ENCODE measurements at regions not wholly inside any gene's neighbourhood (a gene's known extent, or its start where the extent isn't known, plus 50 kb on each side); places are given as distances from the start of the nearest gene placed in this dataset.
"Not testable (repeated sequence)": the region's sequence is repeated elsewhere in the genome, so short reads cannot be mapped to it uniquely, and the experiment has no call there.

DNA sequence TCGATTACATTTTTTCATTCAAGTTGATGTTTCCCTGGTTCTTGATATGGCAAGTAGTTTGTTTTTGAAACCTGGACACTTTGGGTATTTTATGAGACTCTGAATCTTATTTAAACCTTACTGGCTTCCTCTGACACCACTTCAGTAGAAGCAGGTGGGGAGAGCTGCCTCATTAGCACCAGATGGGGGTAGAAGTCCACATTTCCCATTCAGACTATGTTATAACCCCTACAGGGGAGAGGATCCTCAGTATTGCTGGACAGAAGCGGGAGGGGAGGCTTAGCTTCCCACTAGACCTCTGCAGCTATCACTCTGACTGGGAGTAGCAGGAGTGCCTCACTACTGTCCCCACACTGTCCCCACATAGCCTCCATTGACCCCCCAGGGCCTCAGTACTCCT, 145.3 kb upstream of the SLC35G4 start:
- no peak for DNase-seq (ENCODE audit: low read depth, low spot score)

- DNase-seq (ENCODE audit: low read depth, low spot score) = no peak
Measured at GRCh38 chr18:11458447-11458846, 150.9 kb upstream of the SLC35G4 start.

DNA sequence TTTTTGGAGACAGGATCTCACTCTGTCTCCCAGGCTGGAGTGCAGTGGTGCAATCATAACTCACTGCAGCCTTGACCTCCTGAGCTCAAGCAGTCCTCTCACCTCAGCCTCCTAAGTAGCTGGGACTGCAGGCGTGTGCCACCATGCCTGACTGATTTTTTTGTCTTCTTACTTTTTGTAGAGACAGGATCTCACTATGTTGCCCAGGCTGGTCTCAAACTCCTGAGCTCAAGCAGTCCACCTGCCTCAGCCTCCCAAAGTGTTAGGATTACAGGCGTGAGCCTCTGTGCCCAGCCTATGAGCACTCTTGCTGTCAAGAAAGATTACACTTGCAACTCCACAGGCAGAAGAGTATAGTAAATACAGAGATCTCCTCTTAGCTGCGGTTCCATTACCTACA, 151.5 kb upstream of the SLC35G4 start:
- not testable (repeated sequence) for DNase-seq (ENCODE audit: low read depth, low spot score)

DNA sequence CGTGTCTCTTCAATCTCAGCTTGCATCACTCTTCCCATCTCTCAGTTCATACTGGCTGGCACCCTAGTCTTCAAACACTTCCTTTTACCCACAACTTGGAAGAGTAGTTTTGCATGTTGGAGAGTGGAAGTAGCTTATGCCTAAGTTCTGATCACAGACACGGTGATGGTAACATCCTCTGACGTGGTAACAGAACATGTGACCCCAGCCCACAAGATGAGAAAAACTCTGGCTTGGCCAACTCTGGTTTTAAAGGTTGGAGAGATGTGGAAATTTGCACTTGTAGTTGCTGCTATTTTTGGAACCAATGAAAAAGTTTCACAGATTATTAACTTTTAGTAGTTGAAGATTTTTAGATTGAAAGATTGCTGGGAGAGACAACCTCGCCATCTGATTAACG, 155.4 kb upstream of the SLC35G4 start:
- DNase-seq (ENCODE audit: low read depth, low spot score) = no peak

- DNase-seq (ENCODE audit: low read depth, low spot score) = not testable (repeated sequence)
Measured at GRCh38 chr18:11444169-11444568, 165.2 kb upstream of the SLC35G4 start.

GRCh38 chr18:11437046-11437445, 172.3 kb upstream of the SLC35G4 start:
- DNase-seq (ENCODE audit: low read depth, low spot score) = no peak

GRCh38 chr18:11432360-11432811, 177.0 kb upstream of the SLC35G4 start:
- no peak for DNase-seq (ENCODE audit: low read depth, low spot score)

GRCh38 chr18:11429876-11430275, 179.5 kb upstream of the SLC35G4 start:
- no peak for DNase-seq (ENCODE audit: low read depth, low spot score)

DNA sequence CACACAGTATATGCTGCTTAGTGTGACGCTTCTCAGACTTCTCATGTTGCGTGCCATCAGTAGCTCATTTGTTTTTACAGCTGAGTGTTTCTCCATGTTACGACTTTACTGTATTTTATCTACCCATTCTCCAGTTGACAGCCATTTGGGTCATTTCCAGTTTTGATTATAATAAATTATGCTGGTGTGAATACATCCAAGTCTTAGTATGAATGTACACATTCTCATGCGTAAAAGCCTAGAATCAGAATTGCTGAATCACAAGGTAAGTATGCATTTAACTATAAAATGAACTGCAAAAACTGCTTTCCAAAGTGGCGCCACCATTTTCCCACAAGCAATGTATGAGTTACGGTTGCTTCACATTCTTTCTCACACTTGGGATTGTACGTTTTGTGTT, 184.2 kb upstream of the SLC35G4 start:
- no peak for DNase-seq (ENCODE audit: low read depth, low spot score)

- DNase-seq (ENCODE audit: low read depth, low spot score) = peak; percentile 19
Measured at GRCh38 chr18:11419338-11419737, 190.1 kb upstream of the SLC35G4 start.

DNA sequence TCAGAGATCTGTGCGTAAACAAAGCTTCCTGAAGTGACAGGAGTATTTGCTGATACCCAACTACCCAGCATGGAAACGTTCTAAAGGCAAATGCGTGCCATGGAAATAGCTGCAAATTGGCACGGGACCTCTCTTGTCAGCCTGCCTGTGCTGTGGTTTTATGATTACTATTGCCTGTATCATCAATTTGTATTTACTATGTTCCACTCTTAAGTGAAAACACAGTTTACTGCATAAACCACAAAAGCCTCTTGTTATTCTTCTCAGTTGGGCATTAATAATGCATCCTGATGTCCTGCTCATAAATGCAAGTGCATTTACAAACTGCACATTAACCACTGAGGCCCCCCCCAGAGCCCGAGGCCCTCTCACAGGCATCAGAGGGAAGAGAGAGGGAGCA, 196.6 kb upstream of the SLC35G4 start:
- no peak for DNase-seq (ENCODE audit: low read depth, low spot score)

DNA sequence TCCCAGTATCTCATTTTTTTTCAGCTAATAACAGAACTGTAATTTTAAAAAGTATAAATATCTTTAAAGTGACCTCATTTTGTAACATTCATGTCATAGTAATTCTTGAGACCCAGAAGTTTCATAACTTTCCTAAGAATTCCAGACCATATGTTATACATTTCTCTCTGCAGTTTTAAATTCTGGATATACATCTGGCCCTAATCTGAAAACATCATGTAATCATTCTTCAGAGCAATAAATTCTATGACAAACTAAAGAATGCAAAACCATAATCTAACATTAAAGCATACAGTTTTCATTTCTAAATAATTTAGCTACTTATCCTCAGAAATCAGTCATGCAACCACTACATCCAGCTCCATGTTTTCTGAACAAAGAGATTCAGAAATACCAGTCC, 198.3 kb upstream of the SLC35G4 start:
- DNase-seq (ENCODE audit: low read depth, low spot score) = no peak

DNA sequence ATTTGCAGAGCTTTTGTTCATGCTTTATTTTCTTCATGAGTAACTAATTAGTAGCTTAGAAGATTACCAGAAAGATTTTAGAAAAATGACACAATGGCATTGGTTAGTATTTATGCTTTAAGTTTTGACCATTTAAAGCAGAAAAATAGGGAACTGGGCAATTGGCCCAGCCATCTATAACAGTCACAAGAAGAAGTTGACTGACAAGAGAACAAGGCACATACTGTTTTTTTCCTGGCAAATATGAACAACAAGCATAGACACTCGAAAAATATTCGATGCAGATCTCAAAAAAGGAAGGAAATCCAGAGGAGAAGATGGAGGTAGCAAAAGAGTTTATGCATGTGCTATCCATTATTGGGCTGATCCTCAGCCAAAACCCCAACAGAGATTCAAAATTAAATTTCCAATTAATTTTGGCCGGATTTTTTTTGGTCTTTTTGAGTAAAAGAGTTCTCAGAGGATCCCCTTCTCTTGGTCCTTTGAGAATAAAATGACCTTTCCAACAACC, 200.8 kb upstream of the SLC35G4 start:
- DNase-seq (ENCODE audit: low read depth, low spot score) = no peak

- no peak for DNase-seq (ENCODE audit: low read depth, low spot score)
Measured at GRCh38 chr18:11407940-11408339, 201.5 kb upstream of the SLC35G4 start.

DNA sequence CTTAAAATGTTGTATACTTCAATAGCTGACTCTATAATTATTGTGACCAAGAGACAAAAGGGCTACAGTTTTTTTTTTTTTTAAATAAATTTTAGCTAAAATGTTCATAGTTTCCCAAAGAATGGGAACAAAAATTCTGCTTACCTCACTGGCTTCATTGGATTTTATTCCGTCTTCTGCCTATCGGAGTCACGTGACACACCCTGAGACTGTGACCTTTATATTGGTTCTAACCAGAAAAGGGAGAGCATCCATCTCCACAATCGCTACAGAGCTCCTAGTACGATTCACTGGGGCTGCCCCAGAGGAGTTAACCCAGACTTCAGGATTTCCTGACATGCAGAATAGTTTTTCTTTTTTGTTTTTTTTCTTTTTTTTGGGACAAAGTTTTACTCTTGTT, 203.6 kb upstream of the SLC35G4 start:
- DNase-seq (ENCODE audit: low read depth, low spot score) = no peak

DNA sequence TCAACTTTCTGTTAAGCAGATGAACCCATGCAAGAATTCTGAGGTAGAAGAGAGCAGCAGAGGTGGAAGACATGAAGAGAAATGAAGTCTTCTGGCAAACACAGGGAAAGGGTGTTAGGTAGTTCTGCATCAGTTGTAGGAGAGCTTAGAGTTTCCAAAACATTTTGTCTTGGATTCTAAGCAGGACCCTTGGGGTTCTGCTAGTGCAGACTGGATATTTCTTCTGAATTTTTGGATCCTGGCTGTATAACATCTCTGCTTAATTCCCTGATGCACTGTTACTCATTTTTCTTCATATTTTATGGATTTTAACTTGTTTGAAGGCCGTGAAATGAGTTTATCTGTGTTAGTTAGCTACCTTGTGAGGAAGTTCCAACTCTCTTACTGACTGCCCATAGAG, 208.7 kb upstream of the SLC35G4 start:
- DNase-seq (ENCODE audit: low read depth, low spot score) = no peak

GRCh38 chr18:11398625-11399024, 210.8 kb upstream of the SLC35G4 start:
- no peak for DNase-seq (ENCODE audit: low read depth, low spot score)

GRCh38 chr18:11392980-11393885, 216.2 kb upstream of the SLC35G4 start:
- no peak for DNase-seq (ENCODE audit: low read depth, low spot score)

DNA sequence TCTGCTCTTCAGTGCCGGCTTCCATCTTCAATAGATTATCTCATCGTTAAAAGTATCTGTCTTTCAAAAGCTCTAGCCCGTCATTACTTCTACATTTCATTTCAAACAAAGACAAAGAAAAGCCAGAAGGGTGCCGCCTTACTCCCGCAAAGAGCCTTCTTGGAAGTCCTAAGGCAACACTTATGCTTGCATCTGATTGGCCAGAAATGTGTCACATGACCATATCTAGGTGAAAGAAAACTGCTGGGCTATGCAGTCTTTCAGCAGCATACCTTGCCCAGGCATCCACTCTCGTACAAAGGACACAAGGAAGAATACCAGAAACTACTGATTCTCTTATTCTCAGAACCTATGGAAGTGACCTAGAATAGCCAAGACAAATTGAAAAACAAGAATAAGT, 217.1 kb upstream of the SLC35G4 start:
- DNase-seq (ENCODE audit: low read depth, low spot score) = no peak

- DNase-seq (ENCODE audit: low read depth, low spot score) = no peak
Measured at GRCh38 chr18:11391661-11392060, 217.7 kb upstream of the SLC35G4 start.

- DNase-seq (ENCODE audit: low read depth, low spot score) = no peak
Measured at GRCh38 chr18:11388755-11389680, 220.4 kb upstream of the SLC35G4 start.

DNA sequence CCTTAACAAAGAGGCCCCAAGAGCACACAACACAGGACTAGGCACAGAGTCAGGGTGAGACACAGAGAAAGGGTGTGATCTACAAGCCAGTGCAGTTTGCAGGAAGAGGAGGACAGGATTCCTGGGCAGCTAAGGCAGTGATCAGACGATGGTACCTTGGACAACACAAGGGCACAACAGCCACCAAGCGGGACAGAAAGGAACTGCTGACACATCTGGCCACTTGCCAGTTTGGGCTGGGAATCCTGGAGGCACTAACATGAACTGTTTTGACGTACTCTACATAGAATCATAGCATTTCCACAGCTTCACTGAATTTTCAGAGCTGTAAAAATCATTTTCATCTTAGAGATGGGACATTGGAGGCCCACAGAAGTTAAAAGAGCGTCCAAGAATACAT, 221.5 kb upstream of the SLC35G4 start:
- DNase-seq (ENCODE audit: low read depth, low spot score) = peak; percentile 22

Measured in pulmonary artery endothelial cell (primary cell).